ENCODE measurements at regions not wholly inside any gene's neighbourhood (a gene's known extent, or its start where the extent isn't known, plus 50 kb on each side); places are given as distances from the start of the nearest gene placed in this dataset.

GRCh38 chr3:68210635-68211034 is 556.2 kb upstream of the SUCLG2 start:
- H2AFZ ChIP-seq (ENCODE audit: low read length), result no peak overlapping the region
- no peaks in the 10 kb centered on the region for H3K23me2 ChIP-seq (ENCODE audit: low read depth, low read length)
- H3K23ac ChIP-seq (ENCODE audit: insufficient read length), result no peak overlapping the region
- no peaks in the 10 kb centered on the region for H4K20me1 ChIP-seq (replicated peaks in 1 of 2; ENCODE audit: control insufficient read depth in 1 of 2, insufficient read depth in 2 of 2, low read length in 2 of 2)
- no peak overlapping the region for H2AK5ac ChIP-seq (ENCODE audit: low read depth, low read length)
- ChIA-PET CTCF (ENCODE audit: partially characterized antibody) (interaction anchor here (1.0 kb wide), 1 partner anchor 14 kb away, joined by 3 read pairs; no protein-coding TSS in a partner anchor), POLR2A (ENCODE audit: partially characterized antibody) (interaction anchor here (0.8 kb wide), 1 partner anchor 15 kb away, joined by 3 read pairs; no protein-coding TSS in a partner anchor)
- no peak overlapping the region for H2BK20ac ChIP-seq (ENCODE audit: low read length)
- 0 out of 4 replicates have a peak, but pooled peaks cover 0 to 2% of the 10 kb centered on the region in 2 experiments for H3K9me3 ChIP-seq (ENCODE audit: insufficient read depth in 2 of 2, low read depth in 1 of 2, low read length in 1 of 2)
- FAIRE-seq (no peak), DNase-seq (ENCODE audit: low read depth in 1 of 2, low spot score in 2 of 2) (no peak)
- H2BK12ac ChIP-seq (ENCODE audit: low read depth, low read length), result no peak overlapping the region
- no peak overlapping the region for H2BK5ac ChIP-seq (ENCODE audit: low read depth, low read length)
- H3K79me2 ChIP-seq (ENCODE audit: control insufficient read depth in 1 of 2, insufficient read depth in 2 of 2, low read length in 2 of 2), result no peaks in the 10 kb centered on the region
- H4K91ac ChIP-seq (replicated peaks; ENCODE audit: insufficient read length, low read length), result no peak overlapping the region
- no peak overlapping the region for H4K8ac ChIP-seq (ENCODE audit: extremely low read depth, insufficient read depth, low read length)
- H3K4me1 ChIP-seq (replicated peaks in 1 of 4; ENCODE audit: control insufficient read depth in 3 of 4, insufficient read depth in 4 of 4, low read length in 3 of 4), result no peaks in the 10 kb centered on the region
- H3K4me3 ChIP-seq (ENCODE audit: extremely low read depth in 1 of 4, insufficient read depth in 2 of 4, low read depth in 3 of 4, low read length in 4 of 4), result no peak overlapping the region
- H3K14ac ChIP-seq (ENCODE audit: insufficient read length), result no peak overlapping the region
- H3K56ac ChIP-seq (replicated peaks; ENCODE audit: insufficient read length, low read depth, low read length), result no peak overlapping the region
- no peak overlapping the region for H2BK15ac ChIP-seq (ENCODE audit: low read length)
- H3K9ac ChIP-seq (replicated peaks in 1 of 4; ENCODE audit: extremely low read depth in 1 of 4, low read depth in 3 of 4, low read length in 3 of 4), result no peak overlapping the region
- no peak overlapping the region for H3K27ac ChIP-seq (ENCODE audit: low read depth, low read length)
- no peaks in the 10 kb centered on the region for H3K27me3 ChIP-seq (replicated peaks in 1 of 4; ENCODE audit: control insufficient read depth in 3 of 4, extremely low read depth in 1 of 4, insufficient read depth in 3 of 4, low read length in 3 of 4)
- no peak overlapping the region for H2BK120ac ChIP-seq (replicated peaks; ENCODE audit: low read depth, low read length)
- H4K5ac ChIP-seq (ENCODE audit: insufficient read length, low read depth, low read length), result no peak overlapping the region
- no peaks in the 10 kb centered on the region for H3K79me1 ChIP-seq (ENCODE audit: low read depth, low read length)
- H3K36me3 ChIP-seq (ENCODE audit: control insufficient read depth in 2 of 4, insufficient read depth in 4 of 4, low read length in 3 of 4), result no peaks in the 10 kb centered on the region
- H3K4ac ChIP-seq (replicated peaks; ENCODE audit: insufficient read length, low read depth, low read length), result peak overlapping the region; percentile 80
- no peak overlapping the region for H3K18ac ChIP-seq (ENCODE audit: extremely low read depth, low read length)
- no peak overlapping the region for H3K4me2 ChIP-seq (ENCODE audit: insufficient read depth in 1 of 2, low read depth in 2 of 2, low read length in 2 of 2)
- TF ChIP-seq CEBPB (IDR thresholded peaks at IDR 0.05; ENCODE audit: low read depth, low read length), result no peak
- TF ChIP-seq SRF (IDR thresholded peaks at IDR 0.05; ENCODE audit: low read depth, low read length), result no peak
- TF ChIP-seq KDM4A (IDR thresholded peaks at IDR 0.05; ENCODE audit: low read depth, low read length, severe bottlenecking), result no peak
- no peak for TF ChIP-seq EP300 (IDR thresholded peaks at IDR 0.05; ENCODE audit: borderline replicate concordance in 1 of 2, low read depth in 2 of 2, low read length in 2 of 2)
- no peak for TF ChIP-seq SAP30 (IDR thresholded peaks at IDR 0.05; ENCODE audit: insufficient read depth, insufficient replicate concordance, low read length)
- no peak for TF ChIP-seq JUND (IDR thresholded peaks at IDR 0.05; ENCODE audit: low read length)
- TF ChIP-seq SIRT6 (IDR thresholded peaks at IDR 0.05; ENCODE audit: low read length), result no peak
- no peak for TF ChIP-seq GTF2F1 (IDR thresholded peaks at IDR 0.05; ENCODE audit: borderline replicate concordance, low read depth, low read length)
- no peak for TF ChIP-seq ATF2 (IDR thresholded peaks at IDR 0.05; ENCODE audit: low read length)
- no peak for TF ChIP-seq ATF3 (IDR thresholded peaks at IDR 0.05; ENCODE audit: insufficient read depth, low read depth, low read length)
- no peak for TF ChIP-seq BACH1 (IDR thresholded peaks at IDR 0.05; ENCODE audit: low read length)
- TF ChIP-seq SP1 (IDR thresholded peaks at IDR 0.05; ENCODE audit: low read depth, low read length), result no peak
- TF ChIP-seq CBX8 (IDR thresholded peaks at IDR 0.05; ENCODE audit: borderline replicate concordance, low read depth, low read length), result no peak
- no peak for TF ChIP-seq SIX5 (IDR thresholded peaks at IDR 0.05; ENCODE audit: low read depth, low read length)
